ENCODE measurements at regions not wholly inside any gene's neighbourhood (a gene's known extent, or its start where the extent isn't known, plus 50 kb on each side); places are given as distances from the start of the nearest gene placed in this dataset.
"Not testable (repeated sequence)": the region's sequence is repeated elsewhere in the genome, so short reads cannot be mapped to it uniquely, and the experiment has no call there.

DNA sequence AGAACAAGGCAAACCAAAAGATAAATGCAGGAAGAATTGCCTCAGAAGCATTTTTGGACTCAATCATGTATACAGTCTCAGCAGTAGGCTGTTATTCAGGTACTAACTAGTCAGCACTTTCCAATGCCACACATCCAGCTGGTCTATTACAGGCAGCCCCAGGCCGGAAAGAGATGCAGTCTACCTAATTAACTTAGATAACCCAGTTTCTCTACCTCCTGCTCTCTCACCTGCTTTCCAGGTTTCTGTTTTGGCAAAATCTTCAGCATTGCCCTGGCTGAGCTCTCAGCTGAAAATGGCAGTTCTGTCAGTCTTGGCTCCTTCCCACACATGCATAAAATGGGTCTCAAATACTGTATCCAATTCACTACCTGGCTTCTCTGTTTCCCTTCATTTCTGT is 101.3 kb upstream of the UFL1 start:
- no peaks in the 10 kb centered on the region for H3K36me3 Mint-ChIP-seq (ENCODE audit: low read depth)
- H3K4me1 Mint-ChIP-seq (ENCODE audit: low read depth), result no peaks in the 10 kb centered on the region
- H3K27me3 Mint-ChIP-seq, result no peaks in the 10 kb centered on the region
- H3K9me3 Mint-ChIP-seq, result peaks cover 5% of the 10 kb centered on the region
- H3K27ac Mint-ChIP-seq, result no peak overlapping the region
- H3K4me3 Mint-ChIP-seq, result no peak overlapping the region

GRCh38 chr6:96433950-96434349 is 87.7 kb upstream of the UFL1 start:
- H3K9me3 Mint-ChIP-seq, result peaks cover 16% of the 10 kb centered on the region
- no peak overlapping the region for H3K4me3 Mint-ChIP-seq
- no peak overlapping the region for H3K27ac Mint-ChIP-seq
- no peaks in the 10 kb centered on the region for H3K4me1 Mint-ChIP-seq (ENCODE audit: low read depth)
- H3K27me3 Mint-ChIP-seq, result peaks cover 24% of the 10 kb centered on the region
- no peaks in the 10 kb centered on the region for H3K36me3 Mint-ChIP-seq (ENCODE audit: low read depth)

GRCh38 chr6:96436398-96436797 is 85.2 kb upstream of the UFL1 start:
- no peak overlapping the region for H3K4me3 Mint-ChIP-seq
- no peaks in the 10 kb centered on the region for H3K36me3 Mint-ChIP-seq (ENCODE audit: low read depth)
- H3K9me3 Mint-ChIP-seq, result peaks cover 5% of the 10 kb centered on the region
- no peak overlapping the region for H3K27ac Mint-ChIP-seq
- H3K4me1 Mint-ChIP-seq (ENCODE audit: low read depth), result no peaks in the 10 kb centered on the region
- H3K27me3 Mint-ChIP-seq, result peaks cover 20% of the 10 kb centered on the region

GRCh38 chr6:96437228-96437627 is 84.4 kb upstream of the UFL1 start:
- not testable (repeated sequence) for H3K9me3 Mint-ChIP-seq; H3K4me1 Mint-ChIP-seq (ENCODE audit: low read depth); H3K36me3 Mint-ChIP-seq (ENCODE audit: low read depth); H3K27ac Mint-ChIP-seq; H3K4me3 Mint-ChIP-seq
- peaks cover 12% of the 10 kb centered on the region for H3K27me3 Mint-ChIP-seq

- no peaks in the 10 kb centered on the region for H3K4me1 Mint-ChIP-seq (ENCODE audit: low read depth)
- no peak overlapping the region for H3K4me3 Mint-ChIP-seq
- H3K27ac Mint-ChIP-seq, result no peak overlapping the region
- peaks cover 4% of the 10 kb centered on the region for H3K9me3 Mint-ChIP-seq
- H3K27me3 Mint-ChIP-seq, result no peaks in the 10 kb centered on the region
- no peaks in the 10 kb centered on the region for H3K36me3 Mint-ChIP-seq (ENCODE audit: low read depth)
These were observed 71.4 kb upstream of the UFL1 start for GRCh38 chr6:96450082-96450769.

- Mint-ChIP-seq H3K9me3 (peaks cover 2% of the 10 kb centered on the region), H3K27ac (no peak overlapping the region), H3K27me3 (no peaks in the 10 kb centered on the region), H3K4me3 (no peak overlapping the region), H3K4me1 (ENCODE audit: low read depth) (no peaks in the 10 kb centered on the region), H3K36me3 (ENCODE audit: low read depth) (no peaks in the 10 kb centered on the region)
These were observed 70.9 kb upstream of the UFL1 start for GRCh38 chr6:96450770-96451130.

DNA sequence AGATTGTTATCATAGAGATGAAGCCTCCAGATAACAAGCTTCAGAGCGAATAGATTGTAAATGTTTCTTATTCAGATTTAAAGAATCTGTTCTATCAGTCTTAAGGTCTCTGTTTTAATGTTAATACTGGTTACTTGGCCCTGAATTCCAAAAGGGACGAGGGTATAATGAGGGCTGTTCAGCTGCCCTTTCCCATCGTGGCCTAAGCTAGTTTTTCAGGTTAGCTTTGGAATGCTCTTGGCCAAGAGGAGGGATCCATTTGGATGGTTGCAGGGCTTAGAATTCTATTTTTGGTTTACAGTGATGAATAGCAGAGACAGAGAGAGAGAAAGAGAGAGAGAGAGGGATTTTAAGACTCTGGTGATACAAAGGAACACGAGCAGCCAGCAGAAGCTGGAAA is 62.8 kb upstream of the UFL1 start:
- no peaks in the 10 kb centered on the region for H3K9me3 Mint-ChIP-seq
- H3K36me3 Mint-ChIP-seq (ENCODE audit: low read depth), result no peaks in the 10 kb centered on the region
- no peaks in the 10 kb centered on the region for H3K27me3 Mint-ChIP-seq
- H3K27ac Mint-ChIP-seq, result no peak overlapping the region
- no peaks in the 10 kb centered on the region for H3K4me1 Mint-ChIP-seq (ENCODE audit: low read depth)
- no peak overlapping the region for H3K4me3 Mint-ChIP-seq

- H3K9me3 Mint-ChIP-seq, result no peaks in the 10 kb centered on the region
- no peak overlapping the region for H3K27ac Mint-ChIP-seq
- H3K4me3 Mint-ChIP-seq, result no peak overlapping the region
- peaks cover 3% of the 10 kb centered on the region for H3K4me1 Mint-ChIP-seq (ENCODE audit: low read depth)
- H3K36me3 Mint-ChIP-seq (ENCODE audit: low read depth), result no peaks in the 10 kb centered on the region
- H3K27me3 Mint-ChIP-seq, result no peaks in the 10 kb centered on the region
These were observed 61.4 kb upstream of the UFL1 start for GRCh38 chr6:96460052-96460700.

DNA sequence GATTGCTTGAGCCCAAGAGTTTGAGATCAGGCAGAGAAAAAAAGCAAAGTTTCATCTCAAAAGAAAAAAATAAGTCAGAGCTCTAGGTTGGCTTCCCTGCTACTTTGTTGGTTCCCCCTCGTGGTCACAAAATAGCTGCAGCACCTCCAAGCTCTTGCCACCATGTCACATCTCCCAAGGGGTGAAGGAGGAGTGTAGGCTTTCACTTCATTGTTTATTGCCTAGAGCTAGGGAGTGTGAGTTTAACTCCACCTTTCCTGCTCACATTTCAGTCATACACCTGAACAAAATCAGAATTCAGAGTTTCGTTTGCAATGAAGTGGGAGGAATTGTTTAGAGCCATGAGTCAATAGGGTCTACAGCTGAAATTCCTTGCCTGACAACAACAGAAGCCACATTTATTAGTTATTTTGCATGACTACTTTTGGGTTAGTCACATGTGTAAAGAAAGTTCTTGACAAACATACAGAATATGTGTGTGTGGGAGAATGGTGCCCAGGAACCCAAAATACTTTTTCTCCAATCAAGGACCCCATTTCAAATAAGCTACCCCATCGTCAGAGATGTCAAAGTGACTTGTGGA is 56.2 kb upstream of the UFL1 start:
- no peaks in the 10 kb centered on the region for H3K36me3 Mint-ChIP-seq (ENCODE audit: low read depth)
- no peak overlapping the region for H3K27ac Mint-ChIP-seq
- H3K27me3 Mint-ChIP-seq, result peaks cover 4% of the 10 kb centered on the region
- H3K4me3 Mint-ChIP-seq, result no peak overlapping the region
- H3K9me3 Mint-ChIP-seq, result no peaks in the 10 kb centered on the region
- peaks cover 22% of the 10 kb centered on the region for H3K4me1 Mint-ChIP-seq (ENCODE audit: low read depth)

GRCh38 chr6:96466147-96466863 is 55.3 kb upstream of the UFL1 start:
- Mint-ChIP-seq H3K9me3 (no peaks in the 10 kb centered on the region), H3K4me1 (ENCODE audit: low read depth) (peaks cover 22% of the 10 kb centered on the region), H3K27me3 (peaks cover 4% of the 10 kb centered on the region), H3K36me3 (ENCODE audit: low read depth) (no peaks in the 10 kb centered on the region), H3K27ac (peak overlapping the region; percentile 4), H3K4me3 (no peak overlapping the region)

GRCh38 chr6:96467814-96468213 is 53.8 kb upstream of the UFL1 start:
- H3K27ac Mint-ChIP-seq, result no peak overlapping the region
- H3K27me3 Mint-ChIP-seq, result peaks cover 4% of the 10 kb centered on the region
- no peaks in the 10 kb centered on the region for H3K9me3 Mint-ChIP-seq
- peaks cover 22% of the 10 kb centered on the region for H3K4me1 Mint-ChIP-seq (ENCODE audit: low read depth)
- no peaks in the 10 kb centered on the region for H3K36me3 Mint-ChIP-seq (ENCODE audit: low read depth)
- no peak overlapping the region for H3K4me3 Mint-ChIP-seq

- no peaks in the 10 kb centered on the region for H3K36me3 Mint-ChIP-seq (ENCODE audit: low read depth)
- H3K27me3 Mint-ChIP-seq, result peaks cover 4% of the 10 kb centered on the region
- H3K9me3 Mint-ChIP-seq, result no peaks in the 10 kb centered on the region
- H3K4me3 Mint-ChIP-seq, result no peak overlapping the region
- no peak overlapping the region for H3K27ac Mint-ChIP-seq
- H3K4me1 Mint-ChIP-seq (ENCODE audit: low read depth), result peaks cover 22% of the 10 kb centered on the region
These were observed 53.3 kb upstream of the UFL1 start for GRCh38 chr6:96468281-96468680.

GRCh38 chr6:96468681-96469224 is 52.9 kb upstream of the UFL1 start:
- Mint-ChIP-seq H3K27me3 (peaks cover 4% of the 10 kb centered on the region), H3K36me3 (ENCODE audit: low read depth) (no peaks in the 10 kb centered on the region), H3K27ac (no peak overlapping the region), H3K4me1 (ENCODE audit: low read depth) (peaks cover 22% of the 10 kb centered on the region), H3K4me3 (no peak overlapping the region), H3K9me3 (peaks cover 2% of the 10 kb centered on the region)

GRCh38 chr6:96469312-96469711 is 52.3 kb upstream of the UFL1 start:
- peaks cover 22% of the 10 kb centered on the region for H3K4me1 Mint-ChIP-seq (ENCODE audit: low read depth)
- H3K27me3 Mint-ChIP-seq, result peaks cover 4% of the 10 kb centered on the region
- H3K4me3 Mint-ChIP-seq, result no peak overlapping the region
- no peaks in the 10 kb centered on the region for H3K36me3 Mint-ChIP-seq (ENCODE audit: low read depth)
- no peak overlapping the region for H3K27ac Mint-ChIP-seq
- H3K9me3 Mint-ChIP-seq, result peaks cover 3% of the 10 kb centered on the region

DNA sequence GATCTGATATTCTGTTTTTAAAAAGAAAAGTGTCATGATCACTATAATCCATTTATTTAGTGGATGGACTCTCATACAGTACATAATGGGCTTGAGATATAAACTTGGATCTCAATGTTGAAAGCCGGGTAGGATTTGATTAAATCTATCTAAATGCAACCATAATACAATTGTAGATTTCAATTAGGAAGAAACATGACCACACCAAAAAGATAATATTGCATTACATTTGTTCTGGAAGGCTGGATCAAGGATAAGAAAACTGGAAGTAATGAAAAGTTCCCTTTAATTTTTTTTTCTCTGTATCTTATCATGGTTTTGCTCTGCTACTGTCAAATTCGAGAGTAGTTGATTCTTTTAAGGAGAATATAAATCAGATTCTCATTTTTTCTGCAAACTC is 51.3 kb upstream of the UFL1 start:
- H3K4me1 Mint-ChIP-seq (ENCODE audit: low read depth), result peaks cover 18% of the 10 kb centered on the region
- no peak overlapping the region for H3K4me3 Mint-ChIP-seq
- H3K9me3 Mint-ChIP-seq, result peaks cover 11% of the 10 kb centered on the region
- no peak overlapping the region for H3K27ac Mint-ChIP-seq
- no peaks in the 10 kb centered on the region for H3K36me3 Mint-ChIP-seq (ENCODE audit: low read depth)
- peaks cover 4% of the 10 kb centered on the region for H3K27me3 Mint-ChIP-seq
